ENCODE measurements at regions not wholly inside any gene's neighbourhood (a gene's known extent, or its start where the extent isn't known, plus 50 kb on each side); places are given as distances from the start of the nearest gene placed in this dataset.

GRCh38 chr2:161103451-161103831 is 56.8 kb upstream of the TANK start:
- no peak for DNase-seq (ENCODE audit: low spot score)

- DNase-seq (ENCODE audit: low spot score): no peak
Measured at GRCh38 chr2:161104054-161104553, 56.1 kb upstream of the TANK start.

GRCh38 chr2:161107265-161107664 is 53.0 kb upstream of the TANK start:
- DNase-seq (ENCODE audit: low spot score): no peak

All from H4 (cell line).